H1 (cell line): ENCODE measurements at regions not wholly inside any gene's neighbourhood (a gene's known extent, or its start where the extent isn't known, plus 50 kb on each side); places are given as distances from the start of the nearest gene placed in this dataset.

Experiments
- CTCF ChIA-PET: fragments of 300-600 bp; sonication (Branson Sonifier 250); formaldehyde crosslinking; loops from one replicate; lab custom pipeline; 2021; ENCODE audit not compliant: partially characterized antibody; lab: Charles Lee
- POLR2A ChIA-PET: fragments of 300-600 bp; sonication (Branson Sonifier 250); formaldehyde crosslinking; loops from one replicate; lab custom pipeline; 2021; ENCODE audit warnings: inconsistent platforms; ENCODE audit not compliant: partially characterized antibody; lab: Charles Lee
- DNase-seq, 2 experiments: peaks; one replicate each; pipeline versions ENCODE4 v3.0.0 to v3.0.0-alpha.2; 2010 to 2022; ENCODE audit warnings: low spot score in 2 of 2, low read depth in 1 of 2, mixed read lengths in 1 of 2
- FAIRE-seq: peaks from 2 replicates; lab custom pipeline; 2011; peaks lifted over from hg19 to GRCh38; lab: Jason Lieb, UNC
- H2AFZ ChIP-seq: 2 replicates; pipeline ENCODE4 v1.8.1; 2012; ENCODE audit warnings: low read length, inconsistent platforms
- H2AK5ac ChIP-seq: 2 replicates; pipeline ENCODE4 v1.6.1; 2013; ENCODE audit warnings: low read depth, low read length
- H2BK120ac ChIP-seq: replicated peaks from 2 replicates; pipeline ENCODE3; 2013; ENCODE audit warnings: low read depth, low read length, inconsistent platforms
- H2BK12ac ChIP-seq: 2 replicates; pipeline ENCODE4 v1.6.1; 2013; ENCODE audit warnings: low read depth, low read length
- H2BK15ac ChIP-seq: 2 replicates; pipeline ENCODE4 v1.6.1; 2013; ENCODE audit warnings: low read length
- H2BK20ac ChIP-seq: 2 replicates; pipeline ENCODE4 v1.6.1; 2013; ENCODE audit warnings: low read length
- H2BK5ac ChIP-seq: 2 replicates; pipeline ENCODE4 v1.6.1; 2013; ENCODE audit warnings: low read depth, low read length
- H3K14ac ChIP-seq: 2 replicates; pipeline ENCODE4 v1.6.1; 2013; ENCODE audit warnings: inconsistent platforms; ENCODE audit not compliant: insufficient read length
- H3K18ac ChIP-seq: 2 replicates; pipeline ENCODE4 v1.6.1; 2013; ENCODE audit warnings: low read length; ENCODE audit errors: extremely low read depth
- H3K23ac ChIP-seq: 2 replicates; pipeline ENCODE4 v1.6.1; 2013; ENCODE audit warnings: inconsistent platforms; ENCODE audit not compliant: insufficient read length
- H3K23me2 ChIP-seq: 2 replicates; pipeline ENCODE4 v1.6.1; 2013; ENCODE audit warnings: low read depth, low read length
- H3K27ac ChIP-seq: 2 replicates; pipeline ENCODE4 v1.6.1; 2011; ENCODE audit warnings: low read depth, low read length, inconsistent platforms
- H3K27me3 ChIP-seq, 4 experiments: replicated peaks in 1 of 4; 1 replicate in 1 of 4; 2 replicates in 3 of 4; pipeline versions ENCODE4 v1.6.1 to v1.8.1; 2011 to 2013; ENCODE audit warnings: low read length in 3 of 4, mild to moderate bottlenecking in 3 of 4, inconsistent platforms in 2 of 4, mixed read lengths in 2 of 4, moderate library complexity in 1 of 4; ENCODE audit not compliant: control insufficient read depth in 3 of 4, insufficient read depth in 3 of 4; ENCODE audit errors: extremely low read depth in 1 of 4
- H3K36me3 ChIP-seq, 4 experiments: 2 replicates each; pipeline versions ENCODE4 v1.6.1 to v1.8.1; 2011 to 2013; ENCODE audit warnings: mild to moderate bottlenecking in 4 of 4, low read length in 3 of 4, moderate library complexity in 2 of 4, control low read depth in 1 of 4, inconsistent platforms in 1 of 4; ENCODE audit not compliant: insufficient read depth in 4 of 4, control insufficient read depth in 2 of 4
- H3K4ac ChIP-seq: replicated peaks from 2 replicates; pipeline ENCODE3; 2013; ENCODE audit warnings: low read length, low read depth, mixed read lengths, inconsistent platforms; ENCODE audit not compliant: insufficient read length
- H3K4me1 ChIP-seq, 4 experiments: replicated peaks in 1 of 4; 1 replicate in 1 of 4; 2 replicates in 3 of 4; pipeline versions ENCODE4 v1.6.1 to v1.8.1; 2011 to 2013; ENCODE audit warnings: low read length in 3 of 4, inconsistent platforms in 2 of 4, mixed read lengths in 1 of 4; ENCODE audit not compliant: insufficient read depth in 4 of 4, control insufficient read depth in 3 of 4
- H3K4me2 ChIP-seq, 2 experiments: 2 replicates each; pipeline versions ENCODE4 v1.6.1 to v1.8.1; 2011 to 2013; ENCODE audit warnings: low read depth in 2 of 2, low read length in 2 of 2, control low read depth in 1 of 2, inconsistent platforms in 1 of 2, mild to moderate bottlenecking in 1 of 2; ENCODE audit not compliant: insufficient read depth in 1 of 2
- H3K4me3 ChIP-seq, 4 experiments: fragments of 200-600, 300-600 bp in 1 of 4; sonication (generic), shearing (Covaris generic), sonication (Bioruptor Twin) in 1 of 4; 2 replicates each; pipeline versions ENCODE4 v1.5.1 to v1.8.1; 2011 to 2016; ENCODE audit warnings: low read length in 4 of 4, low read depth in 3 of 4, control low read depth in 2 of 4, inconsistent platforms in 2 of 4, mild to moderate bottlenecking in 2 of 4, mixed read lengths in 1 of 4, moderate library complexity in 1 of 4; ENCODE audit not compliant: insufficient read depth in 2 of 4; ENCODE audit errors: extremely low read depth in 1 of 4
- H3K56ac ChIP-seq: replicated peaks from 2 replicates; pipeline ENCODE3; 2013; ENCODE audit warnings: low read depth, mild to moderate bottlenecking, mixed read lengths, low read length, inconsistent platforms; ENCODE audit not compliant: insufficient read length
- H3K79me1 ChIP-seq: 2 replicates; pipeline ENCODE4 v1.6.1; 2013; ENCODE audit warnings: low read depth, low read length, control low read depth
- H3K79me2 ChIP-seq, 2 experiments: 2 replicates each; pipeline versions ENCODE4 v1.6.1 to v1.8.1; 2012 to 2013; ENCODE audit warnings: low read length in 2 of 2, mild to moderate bottlenecking in 2 of 2, inconsistent platforms in 1 of 2; ENCODE audit not compliant: insufficient read depth in 2 of 2, control insufficient read depth in 1 of 2
- H3K9ac ChIP-seq, 4 experiments: replicated peaks in 1 of 4; 1 replicate in 1 of 4; 2 replicates in 3 of 4; pipeline versions ENCODE4 v1.6.1 to v1.8.1; 2011 to 2013; ENCODE audit warnings: low read depth in 3 of 4, low read length in 3 of 4, control low read depth in 2 of 4, mild to moderate bottlenecking in 2 of 4, moderate library complexity in 2 of 4, inconsistent platforms in 1 of 4; ENCODE audit errors: extremely low read depth in 1 of 4
- H3K9me3 ChIP-seq, 2 experiments: 2 replicates each; pipeline versions ENCODE4 v1.6.1 to v1.8.1; 2012 to 2013; ENCODE audit warnings: mild to moderate bottlenecking in 2 of 2, moderate library complexity in 2 of 2, control low read depth in 1 of 2, inconsistent platforms in 1 of 2, low read depth in 1 of 2, low read length in 1 of 2, mixed read lengths in 1 of 2; ENCODE audit not compliant: insufficient read depth in 2 of 2
- H4K20me1 ChIP-seq, 2 experiments: replicated peaks in 1 of 2; 2 replicates each; pipeline versions ENCODE3 to v1.8.1; 2011 to 2013; ENCODE audit warnings: inconsistent platforms in 2 of 2, low read length in 2 of 2, mild to moderate bottlenecking in 1 of 2; ENCODE audit not compliant: insufficient read depth in 2 of 2, control insufficient read depth in 1 of 2
- H4K5ac ChIP-seq: 2 replicates; pipeline ENCODE4 v1.6.1; 2013; ENCODE audit warnings: low read length, low read depth, mixed read lengths, inconsistent platforms; ENCODE audit not compliant: insufficient read length
- H4K8ac ChIP-seq: 2 replicates; pipeline ENCODE4 v1.8.0; 2013; ENCODE audit warnings: mild to moderate bottlenecking, moderate library complexity, low read length, inconsistent platforms; ENCODE audit not compliant: insufficient read depth; ENCODE audit errors: extremely low read depth
- H4K91ac ChIP-seq: replicated peaks from 2 replicates; pipeline ENCODE3; 2013; ENCODE audit warnings: low read length, mixed read lengths, inconsistent platforms; ENCODE audit not compliant: insufficient read length
- CHD1 ChIP-seq: IDR thresholded peaks from 2 replicates; pipeline ENCODE4 v1.6.1; 2012; ENCODE audit warnings: low read depth, low read length, improper control_type of control experiment
- EGR1 ChIP-seq: IDR thresholded peaks from 2 replicates; pipeline ENCODE4 v1.6.1; 2011; ENCODE audit warnings: low read depth, low read length, borderline replicate concordance
- RAD21 ChIP-seq, 2 experiments: IDR thresholded peaks in 1 of 2; conservative IDR thresholded peaks in 1 of 2; 2 replicates each; pipeline ENCODE4 v1.6.1; 2011; ENCODE audit warnings: low read depth in 2 of 2, low read length in 2 of 2, improper control_type of control experiment in 1 of 2, inconsistent platforms in 1 of 2, mild to moderate bottlenecking in 1 of 2, moderate library complexity in 1 of 2
- SIRT6 ChIP-seq: IDR thresholded peaks from one replicate; pipeline ENCODE4 v1.7.1; 2012; ENCODE audit warnings: low read length, inconsistent platforms
- whole genome bisulfite sequencing, 2 experiments: shearing (Covaris generic) in 1 of 2; methylation state at CpG; one replicate each; pipeline versions ENCODE4 v1.1.6 to v1.1.7; 2013 to 2015; ENCODE audit warnings: low lambda C conversion rate in 2 of 2, mixed read lengths in 2 of 2, inconsistent platforms in 1 of 2, low coverage in 1 of 2, missing lambda C conversion rate in 1 of 2; ENCODE audit not compliant: insufficient replicate concordance in 2 of 2, insufficient coverage in 1 of 2, insufficient read length in 1 of 2; ENCODE audit errors: extremely low coverage in 1 of 2, missing lambda C conversion rate in 1 of 2; 5-methylcytosine and 5-hydroxymethylcytosine counted together

- Histone ChIP-seq H2AK5ac (no peak overlapping the region), H3K56ac (no peak overlapping the region), H2BK15ac (no peak overlapping the region), H3K23me2 (no peaks in the 10 kb centered on the region), H4K8ac (no peak overlapping the region), H3K4me1 (no peaks in the 10 kb centered on the region), H4K91ac (no peak overlapping the region), H4K5ac (no peak overlapping the region), H3K18ac (no peak overlapping the region), H4K20me1 (no peaks in the 10 kb centered on the region), H2BK120ac (no peak overlapping the region), H2BK20ac (no peak overlapping the region), H2AFZ (no peak overlapping the region), H3K36me3 (no peaks in the 10 kb centered on the region), H2BK12ac (no peak overlapping the region), H3K79me2 (no peaks in the 10 kb centered on the region), H3K4me2 (no peak overlapping the region), H3K27me3 (no peaks in the 10 kb centered on the region), H2BK5ac (no peak overlapping the region), H3K4me3 (no peak overlapping the region), H3K14ac (no peak overlapping the region), H3K9me3 (peaks cover 9 to 14% of the 10 kb centered on the region in 2 experiments; a peak in 3 of 4 replicates), H3K23ac (no peak overlapping the region), H3K27ac (no peak overlapping the region), H3K4ac (no peak overlapping the region), H3K79me1 (no peaks in the 10 kb centered on the region), H3K9ac (no peak overlapping the region)
- ChIA-PET POLR2A (no interaction called here), CTCF (no interaction called here)
- DNase-seq (no peak), FAIRE-seq (no peak)
- WGBS, 2 experiments = 88% methylated on average over 6 of the region's 6 CpGs; no CpG with 5 or more reads in 1 of the 2 experiments
- TF ChIP-seq CHD1 (no peak), SIRT6 (no peak), EGR1 (no peak), RAD21 (IDR thresholded peaks at IDR 0.05 in 1 of 2, conservative IDR thresholded peaks at IDR 0.05 in 1 of 2; ENCODE audit: low read depth in 2 of 2, low read length in 2 of 2) (no peak)
Measured at GRCh38 chr4:129394635-129395034, 298.7 kb downstream of the C4orf33 start.
